Activated CD4-positive, CD25-positive, alpha-beta regulatory T cell (primary cell): ENCODE measurements at regions not wholly inside any gene's neighbourhood (a gene's known extent, or its start where the extent isn't known, plus 50 kb on each side); places are given as distances from the start of the nearest gene placed in this dataset.

Source experiments
- DNase-seq, 4 experiments: peaks; one replicate each; lab custom pipeline; 2025; lab: John Stamatoyannopoulos, UW

GRCh38 chr6:14326774-14327173 is 209.2 kb downstream of the CD83 start:
- DNase-seq = no peak

GRCh38 chr6:14328163-14328562 is 210.6 kb downstream of the CD83 start:
- no peak for DNase-seq

GRCh38 chr6:14333556-14334305 is 216.2 kb downstream of the CD83 start:
- DNase-seq = no peak

DNA sequence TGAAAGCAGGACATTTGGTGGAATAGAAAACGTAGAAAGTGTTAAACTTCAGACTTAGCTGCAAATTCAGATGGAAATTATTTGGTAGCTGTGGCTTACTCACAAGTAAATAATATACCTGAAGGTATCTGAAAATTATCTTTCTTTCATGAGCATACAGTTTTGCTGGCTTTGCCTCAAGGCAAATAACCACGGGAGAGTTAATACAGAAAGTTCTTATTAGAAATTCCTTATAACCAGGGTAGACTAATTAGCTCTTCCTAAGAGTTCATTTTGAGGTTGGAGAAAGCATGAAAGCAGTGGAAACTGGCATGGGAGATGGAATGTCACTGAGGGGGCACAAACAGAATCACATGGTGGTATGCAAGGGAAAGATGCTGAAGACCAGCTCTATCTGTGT is 217.5 kb downstream of the CD83 start:
- DNase-seq = no peak

- no peak for DNase-seq
These were observed 219.6 kb downstream of the CD83 start for GRCh38 chr6:14337152-14337551.

DNA sequence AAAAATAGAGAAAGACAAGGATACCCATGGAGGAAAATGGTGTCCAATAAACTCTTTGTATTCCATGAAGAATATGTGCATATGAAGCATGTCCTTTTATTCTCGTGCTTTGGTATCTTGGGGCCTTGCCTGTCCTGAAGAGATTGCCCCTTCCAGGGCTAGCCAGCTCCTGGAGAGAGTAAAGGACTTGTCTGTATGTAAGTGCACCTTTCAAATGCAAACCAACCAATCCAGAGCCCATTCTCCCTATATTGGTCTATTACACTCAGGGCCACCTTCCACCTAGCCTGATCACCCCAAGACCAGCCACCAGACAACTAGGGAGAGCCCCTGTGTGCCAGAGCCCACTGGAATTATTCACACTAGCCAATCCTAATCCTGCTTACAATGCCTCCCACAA is 221.6 kb downstream of the CD83 start:
- DNase-seq = no peak

- no peak for DNase-seq
These were observed 222.4 kb downstream of the CD83 start for GRCh38 chr6:14339711-14340584.

- no peak for DNase-seq
These were observed 226.9 kb downstream of the CD83 start for GRCh38 chr6:14344486-14344885.

GRCh38 chr6:14348389-14348788 is 230.8 kb downstream of the CD83 start:
- no peak for DNase-seq

DNA sequence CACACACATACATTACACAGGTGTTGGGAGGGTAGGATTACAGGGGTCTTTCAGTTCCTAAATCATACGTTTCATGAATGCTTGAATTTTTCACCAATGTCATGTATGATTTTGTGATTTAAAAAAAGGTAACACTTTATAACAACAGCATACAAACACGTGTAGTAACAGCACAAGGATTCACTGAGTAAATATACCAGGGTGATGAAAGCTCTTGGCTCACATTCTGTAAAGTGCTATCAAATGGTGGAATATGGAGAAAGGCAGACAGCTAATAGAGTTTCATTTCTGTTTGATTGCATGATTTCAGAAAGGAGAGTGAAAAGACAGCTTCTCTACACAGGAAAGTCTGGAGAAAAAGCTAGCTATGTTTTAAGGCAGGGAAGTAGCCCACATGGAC is 231.9 kb downstream of the CD83 start:
- DNase-seq = no peak

DNA sequence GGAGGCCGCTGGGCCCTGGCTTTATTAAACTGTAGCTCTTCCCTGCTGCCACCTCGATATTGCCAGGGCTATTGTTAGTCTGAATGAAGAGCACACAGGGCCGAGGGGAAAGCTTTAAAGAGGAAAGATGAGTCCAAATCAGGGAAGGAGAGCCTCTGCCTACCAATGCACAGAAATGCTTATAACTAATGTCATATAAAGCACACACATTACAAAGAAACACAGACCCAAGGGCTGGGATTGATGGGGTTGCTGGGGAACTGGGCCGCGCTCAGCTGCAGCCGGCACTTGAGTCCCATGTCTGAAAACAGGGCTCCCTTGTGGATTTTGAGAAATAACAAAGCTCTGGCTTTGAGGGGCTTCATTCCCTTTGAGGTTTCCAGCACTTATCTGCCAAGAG is 232.6 kb downstream of the CD83 start:
- DNase-seq = no peak

DNA sequence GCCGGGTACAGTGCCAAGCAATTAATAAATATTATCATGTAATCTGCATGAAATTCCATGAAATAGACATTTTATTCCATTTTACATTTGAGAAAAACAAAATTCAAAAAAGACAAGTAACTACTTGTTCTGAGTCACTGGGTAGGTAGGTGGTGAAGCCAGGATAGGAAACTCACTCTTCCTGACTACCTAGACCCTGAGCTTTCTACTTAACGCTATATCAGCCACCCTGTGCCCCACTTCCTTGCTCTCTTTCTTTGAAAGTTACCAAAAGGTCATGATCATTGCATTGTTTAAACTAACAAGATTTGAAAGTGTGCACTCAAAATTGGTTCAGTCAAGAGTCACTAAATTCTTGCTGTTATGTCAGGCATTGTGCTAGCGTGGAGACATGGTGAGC is 235.7 kb downstream of the CD83 start:
- no peak for DNase-seq

GRCh38 chr6:14353798-14354197 is 236.2 kb downstream of the CD83 start:
- no peak for DNase-seq

- DNase-seq = no peak
These were observed 237.5 kb downstream of the CD83 start for GRCh38 chr6:14354919-14355572.

DNA sequence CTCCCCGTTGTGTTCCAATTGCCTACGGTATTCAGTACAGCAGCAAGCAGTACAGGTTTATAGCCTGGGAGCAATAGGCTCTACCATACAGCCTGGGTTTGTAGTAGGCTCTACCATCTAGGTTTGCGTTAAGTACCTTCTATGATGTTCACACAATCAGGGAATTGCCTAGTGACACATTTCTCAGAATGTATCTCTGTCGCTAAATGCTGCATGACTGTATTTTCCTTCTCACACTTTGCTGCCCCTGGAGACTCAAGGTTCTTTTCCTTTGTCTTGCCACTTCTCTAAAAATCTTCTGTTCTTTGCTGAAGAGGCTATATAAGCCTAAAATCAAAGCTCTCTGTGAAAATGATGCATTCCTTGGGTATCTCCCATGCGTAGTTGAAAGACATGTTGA is 241.9 kb downstream of the CD83 start:
- no peak for DNase-seq

GRCh38 chr6:14360565-14360964 is 243.0 kb downstream of the CD83 start:
- no peak for DNase-seq

DNA sequence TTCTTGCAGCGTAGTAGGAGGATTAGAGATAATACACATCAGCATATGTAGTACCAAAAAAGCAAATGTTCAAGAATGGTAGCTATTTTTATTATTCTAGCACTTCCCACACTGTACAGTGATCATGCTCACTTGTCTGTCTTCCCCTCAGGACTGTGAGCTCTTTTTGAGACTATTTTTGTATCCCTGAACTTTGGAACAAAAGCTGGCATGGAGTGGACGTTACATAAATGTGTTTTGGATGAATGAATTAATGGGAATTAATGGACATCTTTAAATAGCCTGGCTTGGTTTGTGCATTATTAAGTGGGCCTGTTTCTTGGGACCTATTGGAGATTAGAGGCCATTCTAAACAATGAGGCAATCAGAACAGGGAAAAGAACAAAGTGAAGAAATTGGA is 243.7 kb downstream of the CD83 start:
- DNase-seq = no peak

DNA sequence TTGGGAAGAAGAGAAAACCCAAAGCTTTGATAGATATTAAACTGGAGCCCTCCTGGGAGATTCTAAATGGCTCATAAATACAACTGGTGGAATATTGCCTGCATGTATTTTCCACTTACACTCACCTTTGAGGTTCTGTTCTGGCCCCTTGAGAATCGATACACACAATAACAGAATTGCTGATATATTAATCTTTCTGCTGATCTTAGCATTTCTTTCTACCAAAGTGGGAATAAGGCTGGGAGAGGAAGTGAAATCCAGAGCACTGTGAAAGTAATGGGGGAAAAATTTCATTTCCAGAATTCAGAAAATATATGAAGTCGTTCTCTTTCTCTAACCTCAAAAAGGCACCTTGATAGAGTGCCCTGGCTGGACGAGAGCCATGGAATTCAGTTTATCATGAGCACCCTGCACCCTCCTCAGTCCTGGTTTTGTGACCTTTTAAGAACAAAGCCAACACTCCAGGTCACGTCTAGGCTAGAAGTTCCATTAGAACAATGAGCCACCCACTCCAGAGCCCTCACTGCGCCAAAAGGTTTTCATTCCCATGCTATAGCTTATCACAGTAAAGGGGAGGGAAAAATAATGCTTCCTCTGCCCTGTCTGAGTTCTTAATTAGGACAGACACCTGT is 244.5 kb downstream of the CD83 start:
- DNase-seq = no peak

DNA sequence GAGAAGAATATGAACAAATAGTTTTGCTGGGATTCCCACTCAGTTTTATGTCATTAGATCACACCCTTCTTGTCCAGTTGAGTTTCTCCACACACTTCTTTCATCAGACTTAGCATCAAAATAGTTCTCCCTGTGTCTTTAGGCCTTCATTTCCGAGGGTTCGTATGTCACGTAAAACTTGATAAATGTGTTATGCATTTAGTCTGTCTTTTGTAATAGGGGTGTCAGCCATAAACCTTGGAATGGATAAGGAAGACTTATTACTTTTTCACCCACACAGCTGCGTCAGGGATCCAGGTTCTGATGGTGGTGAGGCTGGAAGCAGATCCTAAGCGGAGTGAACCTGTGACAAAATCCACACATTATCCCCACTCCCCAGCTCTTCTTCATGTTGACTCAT is 246.8 kb downstream of the CD83 start:
- no peak for DNase-seq

- no peak for DNase-seq
These were observed 247.8 kb downstream of the CD83 start for GRCh38 chr6:14365393-14365792.

GRCh38 chr6:14366315-14366714 is 248.7 kb downstream of the CD83 start:
- DNase-seq = no peak

GRCh38 chr6:14366872-14367271 is 249.3 kb downstream of the CD83 start:
- DNase-seq = no peak
